K562 (cell line): ENCODE measurements at regions not wholly inside any gene's neighbourhood (a gene's known extent, or its start where the extent isn't known, plus 50 kb on each side); places are given as distances from the start of the nearest gene placed in this dataset.

Experiments used
- ATF4 ChIP-seq: fragments of 450-650 bp; formaldehyde crosslinking; IDR thresholded peaks from 2 replicates; pipeline ENCODE4 v1.4.0; 2022; ENCODE audit warnings: mild to moderate bottlenecking, moderate library complexity
- BHLHE40 ChIP-seq: IDR thresholded peaks from 2 replicates; pipeline ENCODE4 v1.6.1; 2011; ENCODE audit warnings: low read length, improper control_type of control experiment
- BRD4 ChIP-seq: fragments of 200-600 bp; sonication (generic); IDR thresholded peaks from 2 replicates; pipeline ENCODE4 v1.6.1; 2017; ENCODE audit warnings: inconsistent platforms
- CTCF ChIP-seq, 3 experiments: IDR thresholded peaks in 2 of 3; conservative IDR thresholded peaks in 1 of 3; 2 replicates each; pipeline ENCODE4 v1.5.1; 2011 to 2012; ENCODE audit warnings: low read length in 3 of 3, mild to moderate bottlenecking in 3 of 3, control low read depth in 2 of 3, improper control_type of control experiment in 1 of 3, inconsistent platforms in 1 of 3, low read depth in 1 of 3, mixed read lengths in 1 of 3, moderate library complexity in 1 of 3; ENCODE audit not compliant: insufficient read depth in 2 of 3
- EZH2 ChIP-seq: IDR thresholded peaks from 2 replicates; pipeline ENCODE4 v1.6.1; 2012; ENCODE audit warnings: low read depth, mild to moderate bottlenecking, inconsistent platforms, low read length, borderline replicate concordance
- FOXM1 ChIP-seq, 2 experiments: fragments of 450-650 bp in 1 of 2; sonication (generic) in 1 of 2; formaldehyde crosslinking in 1 of 2; IDR thresholded peaks; 2 replicates each; pipeline versions ENCODE4 v1.6.1 to v1.9.0; 2017 to 2022; ENCODE audit warnings: low read depth in 2 of 2, mild to moderate bottlenecking in 2 of 2, missing genetic modification reagents in 1 of 2, moderate library complexity in 1 of 2
- IRF2 ChIP-seq: sonication (generic); formaldehyde crosslinking; IDR thresholded peaks from 2 replicates; pipeline ENCODE4 v1.8.1; 2022; ENCODE audit warnings: mild to moderate bottlenecking, missing genetic modification reagents
- NEUROD1 ChIP-seq: fragments of 150-350 bp; IDR thresholded peaks from 2 replicates; pipeline ENCODE4 v1.6.1; 2014; ENCODE audit warnings: borderline replicate concordance, low read length, low read depth; ENCODE audit not compliant: partially characterized antibody
- NR2C2 ChIP-seq, 2 experiments: fragments of 200-800 bp in 1 of 2; sonication (Bioruptor generic) in 1 of 2; sonication (generic) in 1 of 2; formaldehyde crosslinking in 1 of 2; IDR thresholded peaks; 2 replicates each; pipeline versions ENCODE4 v1.6.1 to v1.8.0; 2016 to 2022; ENCODE audit warnings: mild to moderate bottlenecking in 1 of 2, missing compliant biosample characterization in 1 of 2, missing genetic modification characterization in 1 of 2, missing genetic modification reagents in 1 of 2
- PML ChIP-seq: IDR thresholded peaks from 2 replicates; pipeline ENCODE4 v1.6.1; 2012; ENCODE audit warnings: low read length, inconsistent platforms
- SFPQ ChIP-seq: fragments of 200-400 bp; formaldehyde crosslinking; IDR thresholded peaks from 2 replicates; pipeline ENCODE4 v1.6.1; 2017; ENCODE audit warnings: mild to moderate bottlenecking, low read depth, low read length, moderate library complexity
- SPI1 ChIP-seq: IDR thresholded peaks from 2 replicates; pipeline ENCODE4 v1.6.1; 2011; ENCODE audit warnings: low read depth, low read length, control low read depth, borderline replicate concordance
- ZNF583 ChIP-seq: fragments of 250-450 bp; sonication (Bioruptor Pico); IDR thresholded peaks from 2 replicates; pipeline ENCODE4 v1.4.0; 2020

- TF ChIP-seq IRF2 (no peak), SPI1 (no peak), EZH2 (no peak), NEUROD1 (no peak), BHLHE40 (no peak), ATF4 (no peak), SFPQ (no peak), FOXM1 (IDR thresholded peaks at IDR 0.05; ENCODE audit: low read depth) (no peak), FOXM1 (CRISPR knock-in tag; IDR thresholded peaks at IDR 0.05; ENCODE audit: low read depth) (no peak), CTCF (IDR thresholded peaks at IDR 0.05 in 2 of 3, conservative IDR thresholded peaks at IDR 0.05 in 1 of 3; ENCODE audit: insufficient read depth in 2 of 3, low read depth in 1 of 3, low read length in 3 of 3) (no peak), PML (no peak), NR2C2 (CRISPR knock-in tag; IDR thresholded peaks at IDR 0.05) (no peak), NR2C2 (tag; IDR thresholded peaks at IDR 0.05) (no peak), BRD4 (no peak), ZNF583 (no peak)
Measured at GRCh38 chr11:130531061-130531460, 82.6 kb downstream of the ADAMTS15 start.
